ENCODE measurements at regions not wholly inside any gene's neighbourhood (a gene's known extent, or its start where the extent isn't known, plus 50 kb on each side); places are given as distances from the start of the nearest gene placed in this dataset.
A peak's percentile ranks its signal among the peaks of the same experiment; 100 is the strongest.

DNA sequence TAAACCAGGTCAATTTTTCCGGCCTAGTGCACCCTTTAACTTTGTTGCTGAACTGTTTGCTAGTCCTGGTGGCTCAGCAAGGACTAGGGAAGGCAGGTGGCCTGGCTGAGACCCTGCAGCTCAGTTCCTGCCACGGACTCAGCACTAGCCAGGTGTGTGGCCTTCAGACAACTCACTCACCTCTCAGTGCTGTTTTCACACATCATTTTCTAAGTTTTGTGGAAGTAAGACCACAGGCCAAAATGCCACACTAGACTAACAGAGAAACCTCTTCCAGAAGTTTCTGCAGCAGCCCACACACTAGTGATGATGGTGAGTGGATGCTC lies 65.9 kb upstream of the SLC1A4 start:
- Histone ChIP-seq H3K9ac (ENCODE audit: low read depth in 1 of 2, low read length in 2 of 2) (peak overlapping the region in 1 of 2 donors; percentile 20), H3K9me3 (ENCODE audit: control insufficient read depth in 4 of 4, low read length in 3 of 4) (no peaks in the 10 kb centered on the region), H3K4me1 (ENCODE audit: control insufficient read depth in 4 of 4, insufficient read depth in 4 of 4, low read length in 3 of 4) (peaks cover 5 to 22% (median 15%) of the 10 kb centered on the region in 4 donors), H3K27ac (ENCODE audit: low read depth in 1 of 2, low read length in 2 of 2) (peak overlapping the region; percentile 74 to 82), H3K4me3 (ENCODE audit: low read depth in 1 of 3, low read length in 3 of 3) (no peak overlapping the region), H3K27me3 (ENCODE audit: control insufficient read depth in 4 of 4, insufficient read depth in 4 of 4, low read length in 3 of 4) (no peaks in the 10 kb centered on the region), H3K36me3 (ENCODE audit: control insufficient read depth in 4 of 4, insufficient read depth in 3 of 4, low read depth in 1 of 4, low read length in 3 of 4) (no peaks in the 10 kb centered on the region)
- 41% methylated on average over 2 of the region's 2 CpGs for WGBS
- TF ChIP-seq RXRA (IDR thresholded peaks at IDR 0.05) = no peak
- no peak for TF ChIP-seq SP1 (IDR thresholded peaks at IDR 0.05)
- no peak for TF ChIP-seq EGR1 (IDR thresholded peaks at IDR 0.05; ENCODE audit: low read depth in 2 of 2)
- TF ChIP-seq JUND (IDR thresholded peaks at IDR 0.05) = no peak
- TF ChIP-seq, protein P1, sequence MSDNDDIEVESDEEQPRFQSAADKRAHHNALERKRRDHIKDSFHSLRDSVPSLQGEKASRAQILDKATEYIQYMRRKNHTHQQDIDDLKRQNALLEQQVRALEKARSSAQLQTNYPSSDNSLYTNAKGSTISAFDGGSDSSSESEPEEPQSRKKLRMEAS (IDR thresholded peaks at IDR 0.05) = no peak
- TF ChIP-seq, protein P2, sequence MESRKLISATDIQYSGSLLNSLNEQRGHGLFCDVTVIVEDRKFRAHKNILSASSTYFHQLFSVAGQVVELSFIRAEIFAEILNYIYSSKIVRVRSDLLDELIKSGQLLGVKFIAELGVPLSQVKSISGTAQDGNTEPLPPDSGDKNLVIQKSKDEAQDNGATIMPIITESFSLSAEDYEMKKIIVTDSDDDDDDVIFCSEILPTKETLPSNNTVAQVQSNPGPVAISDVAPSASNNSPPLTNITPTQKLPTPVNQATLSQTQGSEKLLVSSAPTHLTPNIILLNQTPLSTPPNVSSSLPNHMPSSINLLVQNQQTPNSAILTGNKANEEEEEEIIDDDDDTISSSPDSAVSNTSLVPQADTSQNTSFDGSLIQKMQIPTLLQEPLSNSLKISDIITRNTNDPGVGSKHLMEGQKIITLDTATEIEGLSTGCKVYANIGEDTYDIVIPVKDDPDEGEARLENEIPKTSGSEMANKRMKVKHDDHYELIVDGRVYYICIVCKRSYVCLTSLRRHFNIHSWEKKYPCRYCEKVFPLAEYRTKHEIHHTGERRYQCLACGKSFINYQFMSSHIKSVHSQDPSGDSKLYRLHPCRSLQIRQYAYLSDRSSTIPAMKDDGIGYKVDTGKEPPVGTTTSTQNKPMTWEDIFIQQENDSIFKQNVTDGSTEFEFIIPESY (IDR thresholded peaks at IDR 0.05) = no peak
- TF ChIP-seq, protein P3, sequence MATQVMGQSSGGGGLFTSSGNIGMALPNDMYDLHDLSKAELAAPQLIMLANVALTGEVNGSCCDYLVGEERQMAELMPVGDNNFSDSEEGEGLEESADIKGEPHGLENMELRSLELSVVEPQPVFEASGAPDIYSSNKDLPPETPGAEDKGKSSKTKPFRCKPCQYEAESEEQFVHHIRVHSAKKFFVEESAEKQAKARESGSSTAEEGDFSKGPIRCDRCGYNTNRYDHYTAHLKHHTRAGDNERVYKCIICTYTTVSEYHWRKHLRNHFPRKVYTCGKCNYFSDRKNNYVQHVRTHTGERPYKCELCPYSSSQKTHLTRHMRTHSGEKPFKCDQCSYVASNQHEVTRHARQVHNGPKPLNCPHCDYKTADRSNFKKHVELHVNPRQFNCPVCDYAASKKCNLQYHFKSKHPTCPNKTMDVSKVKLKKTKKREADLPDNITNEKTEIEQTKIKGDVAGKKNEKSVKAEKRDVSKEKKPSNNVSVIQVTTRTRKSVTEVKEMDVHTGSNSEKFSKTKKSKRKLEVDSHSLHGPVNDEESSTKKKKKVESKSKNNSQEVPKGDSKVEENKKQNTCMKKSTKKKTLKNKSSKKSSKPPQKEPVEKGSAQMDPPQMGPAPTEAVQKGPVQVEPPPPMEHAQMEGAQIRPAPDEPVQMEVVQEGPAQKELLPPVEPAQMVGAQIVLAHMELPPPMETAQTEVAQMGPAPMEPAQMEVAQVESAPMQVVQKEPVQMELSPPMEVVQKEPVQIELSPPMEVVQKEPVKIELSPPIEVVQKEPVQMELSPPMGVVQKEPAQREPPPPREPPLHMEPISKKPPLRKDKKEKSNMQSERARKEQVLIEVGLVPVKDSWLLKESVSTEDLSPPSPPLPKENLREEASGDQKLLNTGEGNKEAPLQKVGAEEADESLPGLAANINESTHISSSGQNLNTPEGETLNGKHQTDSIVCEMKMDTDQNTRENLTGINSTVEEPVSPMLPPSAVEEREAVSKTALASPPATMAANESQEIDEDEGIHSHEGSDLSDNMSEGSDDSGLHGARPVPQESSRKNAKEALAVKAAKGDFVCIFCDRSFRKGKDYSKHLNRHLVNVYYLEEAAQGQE (IDR thresholded peaks at IDR 0.05) = no peak
- no peak for TF ChIP-seq YY1 (IDR thresholded peaks at IDR 0.05)
- TF ChIP-seq HNF4A (conservative IDR thresholded peaks at IDR 0.05) = no peak
- TF ChIP-seq FOXA1 (IDR thresholded peaks at IDR 0.05) = no peak
- no peak for TF ChIP-seq FOXA2 (IDR thresholded peaks at IDR 0.05)
- no peak for TF ChIP-seq RAD21 (IDR thresholded peaks at IDR 0.05)
- TF ChIP-seq, protein P4, sequence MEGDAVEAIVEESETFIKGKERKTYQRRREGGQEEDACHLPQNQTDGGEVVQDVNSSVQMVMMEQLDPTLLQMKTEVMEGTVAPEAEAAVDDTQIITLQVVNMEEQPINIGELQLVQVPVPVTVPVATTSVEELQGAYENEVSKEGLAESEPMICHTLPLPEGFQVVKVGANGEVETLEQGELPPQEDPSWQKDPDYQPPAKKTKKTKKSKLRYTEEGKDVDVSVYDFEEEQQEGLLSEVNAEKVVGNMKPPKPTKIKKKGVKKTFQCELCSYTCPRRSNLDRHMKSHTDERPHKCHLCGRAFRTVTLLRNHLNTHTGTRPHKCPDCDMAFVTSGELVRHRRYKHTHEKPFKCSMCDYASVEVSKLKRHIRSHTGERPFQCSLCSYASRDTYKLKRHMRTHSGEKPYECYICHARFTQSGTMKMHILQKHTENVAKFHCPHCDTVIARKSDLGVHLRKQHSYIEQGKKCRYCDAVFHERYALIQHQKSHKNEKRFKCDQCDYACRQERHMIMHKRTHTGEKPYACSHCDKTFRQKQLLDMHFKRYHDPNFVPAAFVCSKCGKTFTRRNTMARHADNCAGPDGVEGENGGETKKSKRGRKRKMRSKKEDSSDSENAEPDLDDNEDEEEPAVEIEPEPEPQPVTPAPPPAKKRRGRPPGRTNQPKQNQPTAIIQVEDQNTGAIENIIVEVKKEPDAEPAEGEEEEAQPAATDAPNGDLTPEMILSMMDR (IDR thresholded peaks at IDR 0.05; ENCODE audit: low read depth, low read length, missing input control) = no peak
- TF ChIP-seq NR2F2 (IDR thresholded peaks at IDR 0.05) = no peak
- TF ChIP-seq, protein P5, sequence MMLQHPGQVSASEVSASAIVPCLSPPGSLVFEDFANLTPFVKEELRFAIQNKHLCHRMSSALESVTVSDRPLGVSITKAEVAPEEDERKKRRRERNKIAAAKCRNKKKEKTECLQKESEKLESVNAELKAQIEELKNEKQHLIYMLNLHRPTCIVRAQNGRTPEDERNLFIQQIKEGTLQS (IDR thresholded peaks at IDR 0.05) = no peak
- TF ChIP-seq HNF4G (IDR thresholded peaks at IDR 0.05) = no peak
- TF ChIP-seq TAF1 (conservative IDR thresholded peaks at IDR 0.05) = no peak
- no peak for TF ChIP-seq GABPA (IDR thresholded peaks at IDR 0.05 in 1 of 2, conservative IDR thresholded peaks at IDR 0.05 in 1 of 2)
- no peak for DNase-seq (ENCODE audit: low spot score)

All from liver (tissue), 8 donors.